ENCODE measurements at regions not wholly inside any gene's neighbourhood (a gene's known extent, or its start where the extent isn't known, plus 50 kb on each side); places are given as distances from the start of the nearest gene placed in this dataset.

DNA sequence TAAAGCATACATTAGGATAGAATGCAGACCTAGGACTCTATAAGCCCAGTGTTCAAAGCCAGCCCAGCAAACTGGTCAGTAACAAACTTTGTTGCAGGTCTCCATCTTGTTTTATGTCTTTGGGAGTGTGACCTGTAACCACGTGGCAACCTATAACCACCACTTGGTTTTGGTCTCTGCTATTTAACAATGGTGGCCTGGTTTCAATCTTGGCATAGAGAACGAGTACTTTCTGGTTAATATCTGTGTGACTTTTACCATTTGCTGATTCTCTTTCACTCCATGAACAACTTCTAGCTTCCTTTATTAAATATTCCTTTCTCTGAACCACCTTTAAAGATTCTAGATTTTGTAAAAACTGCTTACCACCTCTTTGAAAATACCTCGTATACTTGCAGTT lies 118.5 kb downstream of the KCNS3 start:
- ATAC-seq (no peak), DNase-seq (ENCODE audit: low spot score in 2 of 2) (no peak)
- Mint-ChIP-seq H3K36me3 (no peaks in the 10 kb centered on the region), H3K4me1 (no peaks in the 10 kb centered on the region), H3K27ac (no peak overlapping the region), H3K9me3 (no peaks in the 10 kb centered on the region), H3K4me3 (no peak overlapping the region)

- H3K36me3 Mint-ChIP-seq: no peaks in the 10 kb centered on the region
- no peak overlapping the region for H3K27ac Mint-ChIP-seq
- H3K4me1 Mint-ChIP-seq: no peaks in the 10 kb centered on the region
- peak; percentile 34 for ATAC-seq
- DNase-seq (ENCODE audit: low spot score in 2 of 2): no peak
- H3K4me3 Mint-ChIP-seq: no peak overlapping the region
- H3K9me3 Mint-ChIP-seq: no peaks in the 10 kb centered on the region
Measured at GRCh38 chr2:17995593-17995992, 117.1 kb downstream of the KCNS3 start.
